Testis (tissue), 2 donors: ENCODE measurements at regions not wholly inside any gene's neighbourhood (a gene's known extent, or its start where the extent isn't known, plus 50 kb on each side); places are given as distances from the start of the nearest gene placed in this dataset.

Source experiments
- DNase-seq: peaks from one replicate; pipeline ENCODE4 v3.0.0-alpha.2; 2019
- H3K27ac ChIP-seq, 2 donors: fragments of 200-600 bp; sonication (generic); one replicate each; pipeline ENCODE4 v1.5.1; 2019
- H3K27me3 ChIP-seq: fragments of 200-600 bp; sonication (generic); one replicate; pipeline ENCODE4 v1.5.1; 2019
- H3K36me3 ChIP-seq: fragments of 200-600 bp; sonication (generic); one replicate; pipeline ENCODE4 v1.5.1; 2017; ENCODE audit warnings: low read depth; ENCODE audit errors: missing control alignments
- H3K4me1 ChIP-seq: fragments of 200-600 bp; sonication (generic); one replicate; pipeline ENCODE4 v1.5.1; 2019
- H3K4me3 ChIP-seq, 2 donors: fragments of 200-600 bp; sonication (generic); one replicate each; pipeline ENCODE4 v1.5.1; 2017 to 2019
- H3K9me3 ChIP-seq: fragments of 200-600 bp; sonication (generic); one replicate; pipeline ENCODE4 v1.5.1; 2017
- POLR2A ChIP-seq: fragments of 450-650 bp; IDR thresholded peaks from one replicate; pipeline ENCODE4 v1.6.1; 2017; ENCODE audit warnings: antibody characterized with exemption, mild to moderate bottlenecking, moderate library complexity
- WGBS, 2 donors: methylation state at CpG; one replicate each; pipeline ENCODE4 v1.1.5; 2018; 5-methylcytosine and 5-hydroxymethylcytosine counted together
- intact Hi-C: fragments of 100-400 bp; cut with DNase I; formaldehyde crosslinking; loops from one replicate; pipeline ENCODE4 v1.15.1; 2023; ENCODE audit warnings: low total_unique reads
- TF ChIP-seq, protein P1 (sequence below), 3 experiments: fragments of 450-650 bp in 2 of 3; fragments of 200-600 bp in 1 of 3; sonication (generic) in 1 of 3; IDR thresholded peaks; one replicate each; pipeline ENCODE4 v1.5.1; 2016 to 2019; ENCODE audit warnings: antibody characterized with exemption in 3 of 3, mild to moderate bottlenecking in 2 of 3, moderate library complexity in 1 of 3

DNA sequence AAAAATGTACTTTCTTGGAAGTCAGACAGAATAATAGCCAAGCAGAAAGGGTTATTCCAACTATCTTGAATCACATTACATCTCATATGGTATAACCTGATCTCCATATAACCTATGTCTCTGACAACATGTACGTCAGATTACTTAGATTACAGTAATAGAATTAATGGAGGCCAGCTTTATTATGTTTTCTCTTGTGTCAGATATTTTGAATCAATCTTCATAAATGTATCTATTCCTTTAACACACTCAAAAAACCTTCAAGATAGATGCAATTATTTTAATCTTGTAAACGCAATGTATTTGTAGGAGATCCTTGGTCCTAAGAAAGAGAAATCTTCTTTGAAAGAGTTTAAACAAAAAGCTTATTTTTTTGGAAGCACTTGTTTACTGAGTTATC is 188.4 kb upstream of the KLF12 start:
- intact Hi-C loops = no loop called here
- Histone ChIP-seq H3K9me3 (no peaks in the 10 kb centered on the region), H3K4me3 (no peak overlapping the region), H3K36me3 (no peaks in the 10 kb centered on the region), H3K27me3 (no peaks in the 10 kb centered on the region), H3K27ac (no peak overlapping the region), H3K4me1 (no peaks in the 10 kb centered on the region)
- DNase-seq = no peak
- no peak for TF ChIP-seq POLR2A
- TF ChIP-seq, protein P1, sequence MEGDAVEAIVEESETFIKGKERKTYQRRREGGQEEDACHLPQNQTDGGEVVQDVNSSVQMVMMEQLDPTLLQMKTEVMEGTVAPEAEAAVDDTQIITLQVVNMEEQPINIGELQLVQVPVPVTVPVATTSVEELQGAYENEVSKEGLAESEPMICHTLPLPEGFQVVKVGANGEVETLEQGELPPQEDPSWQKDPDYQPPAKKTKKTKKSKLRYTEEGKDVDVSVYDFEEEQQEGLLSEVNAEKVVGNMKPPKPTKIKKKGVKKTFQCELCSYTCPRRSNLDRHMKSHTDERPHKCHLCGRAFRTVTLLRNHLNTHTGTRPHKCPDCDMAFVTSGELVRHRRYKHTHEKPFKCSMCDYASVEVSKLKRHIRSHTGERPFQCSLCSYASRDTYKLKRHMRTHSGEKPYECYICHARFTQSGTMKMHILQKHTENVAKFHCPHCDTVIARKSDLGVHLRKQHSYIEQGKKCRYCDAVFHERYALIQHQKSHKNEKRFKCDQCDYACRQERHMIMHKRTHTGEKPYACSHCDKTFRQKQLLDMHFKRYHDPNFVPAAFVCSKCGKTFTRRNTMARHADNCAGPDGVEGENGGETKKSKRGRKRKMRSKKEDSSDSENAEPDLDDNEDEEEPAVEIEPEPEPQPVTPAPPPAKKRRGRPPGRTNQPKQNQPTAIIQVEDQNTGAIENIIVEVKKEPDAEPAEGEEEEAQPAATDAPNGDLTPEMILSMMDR (IDR thresholded peaks at IDR 0.05) = no peak
- WGBS, 2 donors = 86 to 87% methylated on average over 2 of the region's 2 CpGs

DNA sequence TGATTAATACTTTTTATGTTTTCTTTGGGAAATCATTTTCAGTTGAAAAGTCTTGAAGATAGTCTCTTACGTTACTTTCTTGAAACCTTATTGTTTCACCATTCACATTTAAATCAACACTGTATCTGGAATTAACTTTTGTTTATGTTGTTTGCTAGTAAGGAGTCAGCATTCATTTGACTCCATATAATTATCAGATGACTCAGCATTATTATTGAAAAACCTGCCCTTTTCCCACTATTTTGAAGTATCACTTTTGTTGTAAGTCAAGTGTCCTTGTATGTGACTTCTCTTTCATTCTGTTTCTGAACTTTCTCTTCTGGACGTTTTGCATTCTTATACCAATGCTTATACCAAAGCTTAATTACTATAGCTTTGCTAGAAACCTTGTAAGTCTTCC is 186.1 kb upstream of the KLF12 start:
- Histone ChIP-seq H3K9me3 (no peaks in the 10 kb centered on the region), H3K36me3 (no peaks in the 10 kb centered on the region), H3K4me3 (no peak overlapping the region), H3K27me3 (no peaks in the 10 kb centered on the region), H3K4me1 (no peaks in the 10 kb centered on the region), H3K27ac (no peak overlapping the region)
- 68 to 77% methylated on average over 2 of the region's 2 CpGs for WGBS, 2 donors
- DNase-seq = no peak
- intact Hi-C loops = no loop called here
- no peak for TF ChIP-seq POLR2A
- TF ChIP-seq, protein P1 (IDR thresholded peaks at IDR 0.05) = no peak

DNA sequence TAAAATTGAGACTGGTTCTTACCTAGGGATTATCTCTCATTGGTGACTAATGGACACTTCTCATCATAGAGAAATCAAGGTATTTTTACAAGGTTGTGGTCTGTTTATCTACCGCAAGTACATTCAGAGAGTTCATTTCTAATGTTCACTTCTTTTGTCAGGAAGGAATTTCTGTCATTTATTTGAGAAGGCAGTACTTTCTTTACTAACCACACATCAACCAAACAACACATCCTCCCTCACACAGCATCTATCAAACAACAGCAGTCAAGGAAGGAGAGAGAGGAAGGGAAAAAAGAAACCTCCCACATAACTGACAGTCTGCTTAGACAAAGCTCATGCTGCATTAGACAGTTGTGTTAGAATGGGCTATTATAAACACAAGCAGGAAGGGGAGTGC is 182.3 kb upstream of the KLF12 start:
- DNase-seq = no peak
- TF ChIP-seq, protein P1 (IDR thresholded peaks at IDR 0.05) = no peak
- TF ChIP-seq POLR2A = no peak
- no peak overlapping the region for H3K27ac ChIP-seq
- no peaks in the 10 kb centered on the region for H3K4me1 ChIP-seq
- WGBS, 2 donors = 74 to 93% methylated on average over 1 of the region's 1 CpG
- H3K9me3 ChIP-seq = no peaks in the 10 kb centered on the region
- H3K27me3 ChIP-seq = no peaks in the 10 kb centered on the region
- no peak overlapping the region for H3K4me3 ChIP-seq
- H3K36me3 ChIP-seq = no peaks in the 10 kb centered on the region
- intact Hi-C loops = no loop called here

DNA sequence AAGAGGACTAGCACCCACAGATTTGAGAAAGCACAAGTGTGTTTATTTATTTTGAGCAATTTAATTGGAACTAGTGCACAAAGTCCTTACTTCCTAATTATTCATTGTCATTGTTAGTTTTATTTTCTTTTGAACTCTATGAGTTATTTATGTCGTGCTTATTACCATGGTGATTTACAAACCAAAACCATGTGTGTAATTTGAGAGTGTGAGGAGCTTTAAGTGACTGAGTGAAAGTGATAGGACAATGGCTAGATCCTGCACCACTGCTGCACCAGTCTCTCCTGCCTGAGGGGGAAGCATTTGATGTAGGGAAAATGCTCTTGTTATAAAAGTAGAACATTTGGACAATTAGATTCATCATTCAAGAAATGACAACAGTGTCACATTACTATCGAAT is 172.3 kb upstream of the KLF12 start:
- no peak for TF ChIP-seq POLR2A
- TF ChIP-seq, protein P1 (IDR thresholded peaks at IDR 0.05) = no peak
- WGBS, 2 donors = 48 to 60% methylated on average over 2 of the region's 2 CpGs
- DNase-seq = no peak
- H3K9me3 ChIP-seq = no peaks in the 10 kb centered on the region
- intact Hi-C loops = no loop called here
- no peak overlapping the region for H3K27ac ChIP-seq
- no peaks in the 10 kb centered on the region for H3K36me3 ChIP-seq
- no peaks in the 10 kb centered on the region for H3K27me3 ChIP-seq
- no peak overlapping the region for H3K4me3 ChIP-seq
- H3K4me1 ChIP-seq = no peaks in the 10 kb centered on the region

DNA sequence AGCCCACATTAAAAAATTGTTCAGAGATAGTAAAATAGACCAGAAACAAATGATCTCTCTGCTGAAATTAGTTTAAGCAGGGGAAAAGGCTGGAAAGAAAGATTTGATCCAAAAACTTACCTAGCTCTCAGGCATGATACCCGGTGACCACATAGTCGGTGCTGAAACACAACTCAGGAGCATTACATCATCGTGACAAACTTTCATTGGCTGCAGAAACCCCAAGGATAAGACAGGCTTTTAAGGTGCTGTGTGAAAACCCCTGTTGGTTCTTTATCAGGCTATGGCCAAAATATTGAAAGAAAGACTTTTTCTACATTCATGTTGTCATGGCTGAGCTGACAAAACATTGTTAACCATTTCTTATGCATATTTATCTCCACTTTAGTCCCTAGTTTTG is 171.7 kb upstream of the KLF12 start:
- no peak overlapping the region for H3K27ac ChIP-seq
- intact Hi-C loops = no loop called here
- H3K9me3 ChIP-seq = no peaks in the 10 kb centered on the region
- DNase-seq = no peak
- H3K36me3 ChIP-seq = no peaks in the 10 kb centered on the region
- 42 to 74% methylated on average over 3 of the region's 3 CpGs for WGBS, 2 donors
- no peaks in the 10 kb centered on the region for H3K27me3 ChIP-seq
- H3K4me3 ChIP-seq = no peak overlapping the region
- no peak for TF ChIP-seq POLR2A
- TF ChIP-seq, protein P1 (IDR thresholded peaks at IDR 0.05) = no peak
- H3K4me1 ChIP-seq = no peaks in the 10 kb centered on the region
